IgD-negative memory B cell (primary cell): ENCODE measurements at regions not wholly inside any gene's neighbourhood (a gene's known extent, or its start where the extent isn't known, plus 50 kb on each side); places are given as distances from the start of the nearest gene placed in this dataset.

ENCODE experiments used
- H3K27ac Mint-ChIP-seq, 3 donors: one replicate each; pipeline ENCODE4 v1.8.0; 2020 to 2022; ENCODE audit warnings: mild to moderate bottlenecking in 3 of 3, mixed read lengths in 3 of 3, moderate library complexity in 1 of 3
- H3K27me3 Mint-ChIP-seq: one replicate; pipeline ENCODE4 v1.8.0; 2021; ENCODE audit warnings: mixed read lengths
- H3K36me3 Mint-ChIP-seq: one replicate; pipeline ENCODE4 v1.8.0; 2020; ENCODE audit warnings: mild to moderate bottlenecking, mixed read lengths
- H3K4me1 Mint-ChIP-seq, 3 donors: one replicate each; pipeline ENCODE4 v1.8.0; 2020 to 2022; ENCODE audit warnings: mixed read lengths in 3 of 3, mild to moderate bottlenecking in 1 of 3
- H3K4me3 Mint-ChIP-seq, 4 donors: one replicate each; pipeline ENCODE4 v1.8.0; 2020 to 2022; ENCODE audit warnings: mild to moderate bottlenecking in 4 of 4, mixed read lengths in 4 of 4, moderate library complexity in 3 of 4
- H3K9me3 Mint-ChIP-seq, 3 donors: one replicate each; pipeline ENCODE4 v1.8.0; 2020 to 2021; ENCODE audit warnings: mixed read lengths in 3 of 3, mild to moderate bottlenecking in 1 of 3

- Mint-ChIP-seq H3K27me3 (peaks cover 2% of the 10 kb centered on the region), H3K9me3 (no peaks in the 10 kb centered on the region), H3K36me3 (no peaks in the 10 kb centered on the region), H3K27ac (no peak overlapping the region), H3K4me1 (no peaks in the 10 kb centered on the region), H3K4me3 (no peak overlapping the region)
Observed at GRCh38 chr9:79135681-79136415, 435.9 kb upstream of the TLE4 start.

DNA sequence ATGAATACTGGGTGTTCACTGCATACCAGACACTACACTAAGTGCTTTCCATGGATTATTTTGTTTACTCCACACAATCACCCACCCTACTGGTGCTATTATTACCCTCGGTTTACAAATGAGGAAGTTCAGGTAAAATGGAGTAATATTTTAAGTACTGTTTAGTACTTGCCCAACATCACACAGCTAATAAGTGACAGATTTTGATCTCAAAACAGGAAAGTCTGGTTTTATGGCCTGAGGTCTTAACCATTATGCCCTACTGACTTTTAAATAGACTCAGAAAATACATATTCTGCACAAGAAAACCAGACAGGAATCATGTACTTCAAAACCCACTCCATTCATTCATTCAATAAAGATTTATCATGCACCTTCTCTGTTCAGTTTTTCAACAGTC lies 431.0 kb upstream of the TLE4 start:
- Mint-ChIP-seq H3K4me3 (no peak overlapping the region), H3K9me3 (no peaks in the 10 kb centered on the region), H3K36me3 (no peaks in the 10 kb centered on the region), H3K4me1 (peaks cover 0 to 1% (median 0%) of the 10 kb centered on the region in 3 donors), H3K27ac (no peak overlapping the region), H3K27me3 (no peaks in the 10 kb centered on the region)

- H3K27ac Mint-ChIP-seq, result no peak overlapping the region
- no peak overlapping the region for H3K4me3 Mint-ChIP-seq
- peaks cover 0 to 1% (median 0%) of the 10 kb centered on the region in 3 donors for H3K4me1 Mint-ChIP-seq
- no peaks in the 10 kb centered on the region for H3K36me3 Mint-ChIP-seq
- H3K27me3 Mint-ChIP-seq, result no peaks in the 10 kb centered on the region
- H3K9me3 Mint-ChIP-seq, result peaks cover 0 to 2% (median 0%) of the 10 kb centered on the region in 3 donors
Observed at GRCh38 chr9:79143211-79143610, 428.6 kb upstream of the TLE4 start.

DNA sequence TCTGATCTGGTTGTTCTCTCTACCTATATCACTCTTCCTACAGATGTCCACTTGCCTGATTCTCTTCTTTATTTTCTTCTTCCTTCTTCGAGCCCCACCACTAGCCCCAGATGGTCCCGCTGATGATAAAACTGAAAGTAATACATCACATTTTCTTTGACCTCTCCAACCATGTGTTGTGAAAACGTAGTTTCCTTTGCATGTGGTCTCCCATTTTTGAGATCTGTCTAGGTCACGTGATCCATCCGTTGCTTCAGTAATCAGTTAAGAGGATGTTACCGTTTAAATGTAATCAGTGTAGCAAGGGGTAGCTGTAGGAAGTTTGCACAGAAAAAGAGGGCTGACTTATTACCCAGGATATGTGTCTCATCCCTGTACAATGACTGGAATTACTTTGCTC lies 426.3 kb upstream of the TLE4 start:
- no peaks in the 10 kb centered on the region for H3K27me3 Mint-ChIP-seq
- peaks cover 0 to 1% (median 0%) of the 10 kb centered on the region in 3 donors for H3K4me1 Mint-ChIP-seq
- no peak overlapping the region for H3K4me3 Mint-ChIP-seq
- H3K9me3 Mint-ChIP-seq, result peaks cover 0 to 2% (median 0%) of the 10 kb centered on the region in 3 donors
- H3K36me3 Mint-ChIP-seq, result no peaks in the 10 kb centered on the region
- H3K27ac Mint-ChIP-seq, result no peak overlapping the region

GRCh38 chr9:79149585-79149984 lies 422.2 kb upstream of the TLE4 start:
- Mint-ChIP-seq H3K27me3 (no peaks in the 10 kb centered on the region), H3K4me3 (no peak overlapping the region), H3K4me1 (no peaks in the 10 kb centered on the region), H3K27ac (no peak overlapping the region), H3K36me3 (no peaks in the 10 kb centered on the region), H3K9me3 (peaks cover 0 to 4% (median 0%) of the 10 kb centered on the region in 3 donors)

- H3K36me3 Mint-ChIP-seq, result no peaks in the 10 kb centered on the region
- H3K27ac Mint-ChIP-seq, result no peak overlapping the region
- no peaks in the 10 kb centered on the region for H3K27me3 Mint-ChIP-seq
- no peaks in the 10 kb centered on the region for H3K4me1 Mint-ChIP-seq
- peaks cover 0 to 4% (median 0%) of the 10 kb centered on the region in 3 donors for H3K9me3 Mint-ChIP-seq
- H3K4me3 Mint-ChIP-seq, result no peak overlapping the region
Observed at GRCh38 chr9:79151791-79152190, 420.0 kb upstream of the TLE4 start.

- no peak overlapping the region for H3K27ac Mint-ChIP-seq
- H3K27me3 Mint-ChIP-seq, result no peaks in the 10 kb centered on the region
- no peak overlapping the region for H3K4me3 Mint-ChIP-seq
- H3K36me3 Mint-ChIP-seq, result no peaks in the 10 kb centered on the region
- peaks cover 0 to 4% (median 0%) of the 10 kb centered on the region in 3 donors for H3K9me3 Mint-ChIP-seq
- no peaks in the 10 kb centered on the region for H3K4me1 Mint-ChIP-seq
Observed at GRCh38 chr9:79152306-79152705, 419.5 kb upstream of the TLE4 start.

- H3K27me3 Mint-ChIP-seq, result no peaks in the 10 kb centered on the region
- peaks cover 0 to 2% (median 0%) of the 10 kb centered on the region in 3 donors for H3K9me3 Mint-ChIP-seq
- H3K4me3 Mint-ChIP-seq, result no peak overlapping the region
- no peaks in the 10 kb centered on the region for H3K36me3 Mint-ChIP-seq
- no peak overlapping the region for H3K27ac Mint-ChIP-seq
- H3K4me1 Mint-ChIP-seq, result no peaks in the 10 kb centered on the region
Observed at GRCh38 chr9:79154806-79155205, 417.0 kb upstream of the TLE4 start.

- peaks cover 0 to 2% (median 0%) of the 10 kb centered on the region in 3 donors for H3K9me3 Mint-ChIP-seq
- H3K4me1 Mint-ChIP-seq, result no peaks in the 10 kb centered on the region
- no peak overlapping the region for H3K4me3 Mint-ChIP-seq
- peaks cover 3% of the 10 kb centered on the region for H3K27me3 Mint-ChIP-seq
- H3K27ac Mint-ChIP-seq, result no peak overlapping the region
- H3K36me3 Mint-ChIP-seq, result no peaks in the 10 kb centered on the region
Observed at GRCh38 chr9:79155308-79155707, 416.5 kb upstream of the TLE4 start.

- Mint-ChIP-seq H3K9me3 (peaks cover 0 to 4% (median 0%) of the 10 kb centered on the region in 3 donors), H3K4me1 (peaks cover 0 to 4% (median 3%) of the 10 kb centered on the region in 3 donors), H3K27ac (no peak overlapping the region), H3K27me3 (peaks cover 20% of the 10 kb centered on the region), H3K4me3 (no peak overlapping the region), H3K36me3 (no peaks in the 10 kb centered on the region)
Observed at GRCh38 chr9:79163544-79163943, 408.2 kb upstream of the TLE4 start.

- H3K4me1 Mint-ChIP-seq, result peaks cover 0 to 4% (median 3%) of the 10 kb centered on the region in 3 donors
- H3K4me3 Mint-ChIP-seq, result no peak overlapping the region
- peaks cover 0 to 4% (median 0%) of the 10 kb centered on the region in 3 donors for H3K9me3 Mint-ChIP-seq
- H3K36me3 Mint-ChIP-seq, result no peaks in the 10 kb centered on the region
- H3K27ac Mint-ChIP-seq, result no peak overlapping the region
- H3K27me3 Mint-ChIP-seq, result peaks cover 20% of the 10 kb centered on the region
Observed at GRCh38 chr9:79164406-79164805, 407.4 kb upstream of the TLE4 start.

DNA sequence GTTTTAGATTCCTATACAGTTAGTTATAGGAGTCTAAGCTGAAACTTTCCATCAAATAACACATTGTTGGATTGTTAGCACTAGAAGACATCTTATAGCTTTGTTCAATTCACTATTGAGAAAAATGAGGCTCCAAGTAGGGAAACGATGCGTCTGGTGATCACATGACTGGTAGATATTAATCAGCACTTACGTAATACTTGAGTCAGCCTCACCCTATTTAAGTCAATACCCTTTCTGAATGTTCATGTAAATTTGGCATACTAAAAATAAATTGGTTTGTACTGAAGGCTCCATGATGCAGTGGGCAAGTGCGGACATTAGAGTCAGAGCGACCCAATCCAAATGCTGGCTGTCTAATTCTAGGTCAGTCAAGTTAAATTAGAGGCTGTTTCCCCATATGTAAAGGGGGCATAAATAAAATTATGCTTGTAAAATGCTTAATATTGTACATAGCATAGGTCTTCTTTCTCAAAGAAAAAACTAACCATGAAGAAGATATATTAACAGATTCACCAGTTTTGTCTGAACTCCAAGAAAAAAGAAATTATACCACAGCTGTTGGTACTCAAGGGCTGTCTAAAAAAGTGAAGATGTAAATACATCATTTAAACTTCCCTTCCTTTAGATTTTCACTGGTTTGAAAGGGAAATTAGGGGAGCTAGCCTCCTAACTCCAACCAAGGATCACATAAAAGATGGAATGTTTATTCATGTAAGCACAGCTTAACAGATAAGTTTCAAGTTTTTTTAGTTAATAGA lies 406.6 kb upstream of the TLE4 start:
- H3K4me3 Mint-ChIP-seq, result no peak overlapping the region
- H3K27ac Mint-ChIP-seq, result no peak overlapping the region
- H3K4me1 Mint-ChIP-seq, result peaks cover 0 to 4% (median 3%) of the 10 kb centered on the region in 3 donors
- peaks cover 0 to 8% (median 4%) of the 10 kb centered on the region in 3 donors for H3K9me3 Mint-ChIP-seq
- no peaks in the 10 kb centered on the region for H3K36me3 Mint-ChIP-seq
- peaks cover 19% of the 10 kb centered on the region for H3K27me3 Mint-ChIP-seq

- H3K4me1 Mint-ChIP-seq, result peaks cover 0 to 4% (median 3%) of the 10 kb centered on the region in 3 donors
- no peaks in the 10 kb centered on the region for H3K36me3 Mint-ChIP-seq
- peaks cover 3 to 10% (median 9%) of the 10 kb centered on the region in 3 donors for H3K9me3 Mint-ChIP-seq
- no peak overlapping the region for H3K27ac Mint-ChIP-seq
- H3K27me3 Mint-ChIP-seq, result peaks cover 17% of the 10 kb centered on the region
- no peak overlapping the region for H3K4me3 Mint-ChIP-seq
Observed at GRCh38 chr9:79166005-79166404, 405.8 kb upstream of the TLE4 start.

DNA sequence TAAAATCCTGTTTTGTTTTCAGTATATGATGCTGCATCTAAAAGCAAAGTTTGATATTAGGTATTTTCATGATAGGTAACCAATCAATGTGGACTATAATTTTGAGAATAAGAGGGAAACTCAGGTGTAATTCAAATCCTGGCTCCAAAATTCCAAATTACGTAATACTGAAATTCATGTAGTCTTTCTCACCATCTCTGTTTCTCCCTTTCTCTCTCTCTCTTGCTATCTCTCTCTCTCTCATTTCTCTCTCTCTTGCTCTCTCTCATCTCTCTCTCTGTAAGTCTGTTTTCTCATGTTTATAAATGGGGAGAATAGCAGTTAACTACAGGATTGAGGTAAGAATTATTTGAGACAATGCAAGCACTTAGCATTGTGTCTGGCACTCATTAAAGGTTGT lies 401.1 kb upstream of the TLE4 start:
- Mint-ChIP-seq H3K9me3 (peaks cover 3 to 10% (median 9%) of the 10 kb centered on the region in 3 donors), H3K4me1 (no peaks in the 10 kb centered on the region), H3K4me3 (no peak overlapping the region), H3K27ac (peak overlapping the region in 1 of 3 donors; percentile 72), H3K27me3 (peaks cover 9% of the 10 kb centered on the region), H3K36me3 (no peaks in the 10 kb centered on the region)

DNA sequence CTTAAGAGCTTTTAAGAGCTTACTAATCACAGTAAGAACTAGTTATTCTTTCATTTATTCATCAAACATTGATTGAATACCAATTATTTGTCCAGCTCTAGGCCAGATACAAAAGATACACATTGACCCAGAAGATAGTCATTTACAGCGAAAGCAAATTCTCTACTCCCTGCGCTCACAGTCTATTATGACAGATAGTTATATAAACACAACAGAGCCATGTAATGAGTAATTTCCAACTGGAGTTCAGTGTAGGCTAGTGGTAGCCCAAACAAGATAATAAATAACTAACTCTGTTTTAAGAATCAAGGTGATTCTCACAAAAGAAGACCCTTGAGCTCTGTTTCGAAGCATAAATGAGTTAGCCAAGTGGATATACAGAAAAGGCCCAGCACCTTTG lies 397.8 kb upstream of the TLE4 start:
- Mint-ChIP-seq H3K4me1 (no peaks in the 10 kb centered on the region), H3K27me3 (no peaks in the 10 kb centered on the region)

More for the DNA sequence above, 397.8 kb upstream of the TLE4 start:
- no peak overlapping the region for H3K27ac Mint-ChIP-seq
- no peak overlapping the region for H3K4me3 Mint-ChIP-seq
- H3K36me3 Mint-ChIP-seq, result no peaks in the 10 kb centered on the region
- peaks cover 3 to 9% (median 6%) of the 10 kb centered on the region in 3 donors for H3K9me3 Mint-ChIP-seq
